ENCODE measurements at regions not wholly inside any gene's neighbourhood (a gene's known extent, or its start where the extent isn't known, plus 50 kb on each side); places are given as distances from the start of the nearest gene placed in this dataset.

DNA sequence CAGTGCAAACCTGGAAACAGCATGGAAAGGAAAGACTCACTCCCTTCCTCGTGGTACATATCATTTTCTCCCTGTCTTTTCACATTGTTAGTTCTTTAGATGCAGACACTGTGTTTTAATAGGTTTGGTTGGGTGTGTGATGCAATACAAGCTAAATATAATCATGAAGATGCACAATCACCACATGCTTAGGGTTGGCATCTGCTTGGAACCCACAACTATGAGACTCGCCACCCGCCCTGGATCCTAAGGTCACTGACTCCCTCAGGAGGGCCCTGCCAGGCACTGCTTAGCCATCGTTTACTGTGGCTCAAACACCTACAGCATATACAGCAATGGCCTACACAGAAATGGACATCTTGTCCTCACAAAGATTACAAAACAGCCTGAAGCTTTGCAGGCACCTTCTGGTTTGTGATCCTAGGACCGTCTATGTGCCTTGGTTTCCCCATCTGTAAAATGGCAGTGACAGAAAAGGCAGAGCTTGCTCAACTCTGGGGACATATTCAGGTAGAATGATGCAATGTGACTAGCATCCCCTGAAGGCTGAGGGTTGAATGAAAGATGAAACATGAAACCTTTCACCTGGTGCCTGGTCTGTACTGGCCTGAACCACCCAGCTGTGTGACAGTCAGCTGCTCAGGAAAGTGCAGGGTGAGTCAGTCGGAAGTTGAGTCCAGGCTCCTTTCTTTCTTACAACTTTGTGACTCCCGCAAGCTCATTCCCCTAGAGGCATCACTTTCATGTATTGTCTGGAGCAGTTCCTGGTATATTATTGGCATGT is 123.6 kb upstream of the PFN2 start:
- ATAC-seq, result peak; percentile 93 to 95 (median 94)
- peaks cover 0 to 2% of the 10 kb centered on the region in 2 donors for H3K36me3 ChIP-seq (ENCODE audit: insufficient read depth in 1 of 2, low read depth in 1 of 2)
- DNase-seq, result peak; percentile 67 to 91
- H3K4me1 ChIP-seq, result peaks cover 55% of the 10 kb centered on the region
- no peak overlapping the region for H3K4me3 ChIP-seq
- no peaks in the 10 kb centered on the region for H3K9me3 ChIP-seq
- H3K27ac ChIP-seq, result peak overlapping the region; percentile 90
- intact Hi-C loops (cut with DNase I), result loop anchor here (1.0 to 5.0 kb wide), 4 partner anchors 54 to 125 kb away; partner anchors contain the start of gene PFN2 (in 1 of the 2)
- WGBS, 3 donors, result 31 to 46% (median 33%) methylated on average over 7 of the region's 7 CpGs
- TF ChIP-seq, protein P1, sequence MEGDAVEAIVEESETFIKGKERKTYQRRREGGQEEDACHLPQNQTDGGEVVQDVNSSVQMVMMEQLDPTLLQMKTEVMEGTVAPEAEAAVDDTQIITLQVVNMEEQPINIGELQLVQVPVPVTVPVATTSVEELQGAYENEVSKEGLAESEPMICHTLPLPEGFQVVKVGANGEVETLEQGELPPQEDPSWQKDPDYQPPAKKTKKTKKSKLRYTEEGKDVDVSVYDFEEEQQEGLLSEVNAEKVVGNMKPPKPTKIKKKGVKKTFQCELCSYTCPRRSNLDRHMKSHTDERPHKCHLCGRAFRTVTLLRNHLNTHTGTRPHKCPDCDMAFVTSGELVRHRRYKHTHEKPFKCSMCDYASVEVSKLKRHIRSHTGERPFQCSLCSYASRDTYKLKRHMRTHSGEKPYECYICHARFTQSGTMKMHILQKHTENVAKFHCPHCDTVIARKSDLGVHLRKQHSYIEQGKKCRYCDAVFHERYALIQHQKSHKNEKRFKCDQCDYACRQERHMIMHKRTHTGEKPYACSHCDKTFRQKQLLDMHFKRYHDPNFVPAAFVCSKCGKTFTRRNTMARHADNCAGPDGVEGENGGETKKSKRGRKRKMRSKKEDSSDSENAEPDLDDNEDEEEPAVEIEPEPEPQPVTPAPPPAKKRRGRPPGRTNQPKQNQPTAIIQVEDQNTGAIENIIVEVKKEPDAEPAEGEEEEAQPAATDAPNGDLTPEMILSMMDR (IDR thresholded peaks at IDR 0.05), result no peak
- no peaks in the 10 kb centered on the region for H3K27me3 ChIP-seq (ENCODE audit: insufficient read depth in 3 of 3, low read length in 2 of 3)

DNA sequence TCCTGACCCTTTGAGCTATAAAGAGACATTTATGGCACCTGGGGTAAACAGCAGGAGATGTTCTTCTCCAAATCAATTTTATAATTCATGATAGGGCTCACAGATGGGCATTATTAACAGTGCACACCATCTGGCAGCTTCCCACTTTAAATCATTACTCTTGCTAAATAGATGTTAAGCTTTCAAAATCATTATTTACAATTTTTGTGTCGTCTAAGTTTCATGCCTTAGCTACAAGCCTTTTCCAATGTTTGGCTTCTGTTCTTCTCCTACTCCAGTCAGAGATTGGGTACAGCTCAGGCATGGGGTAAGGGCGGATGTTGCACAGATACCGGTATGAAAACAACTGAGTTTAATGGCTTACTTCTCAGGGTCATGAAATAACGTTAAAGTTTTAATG is 120.9 kb upstream of the PFN2 start:
- peak overlapping the region; percentile 90 for H3K27ac ChIP-seq
- no peak for ATAC-seq
- TF ChIP-seq, protein P1 (IDR thresholded peaks at IDR 0.05), result no peak
- H3K36me3 ChIP-seq (ENCODE audit: insufficient read depth in 1 of 2, low read depth in 1 of 2), result peaks cover 0 to 2% of the 10 kb centered on the region in 2 donors
- DNase-seq, result no peak
- H3K27me3 ChIP-seq (ENCODE audit: insufficient read depth in 3 of 3, low read length in 2 of 3), result no peaks in the 10 kb centered on the region
- no peaks in the 10 kb centered on the region for H3K9me3 ChIP-seq
- WGBS, 3 donors, result 47 to 60% (median 53%) methylated on average over 4 of the region's 4 CpGs
- peaks cover 42% of the 10 kb centered on the region for H3K4me1 ChIP-seq
- no peak overlapping the region for H3K4me3 ChIP-seq
- intact Hi-C loops (cut with DNase I), result loop anchor here (2.0 to 5.0 kb wide), 2 partner anchors 23 to 119 kb away; partner anchors contain the start of gene PFN2 (in 1 of the 2)

DNA sequence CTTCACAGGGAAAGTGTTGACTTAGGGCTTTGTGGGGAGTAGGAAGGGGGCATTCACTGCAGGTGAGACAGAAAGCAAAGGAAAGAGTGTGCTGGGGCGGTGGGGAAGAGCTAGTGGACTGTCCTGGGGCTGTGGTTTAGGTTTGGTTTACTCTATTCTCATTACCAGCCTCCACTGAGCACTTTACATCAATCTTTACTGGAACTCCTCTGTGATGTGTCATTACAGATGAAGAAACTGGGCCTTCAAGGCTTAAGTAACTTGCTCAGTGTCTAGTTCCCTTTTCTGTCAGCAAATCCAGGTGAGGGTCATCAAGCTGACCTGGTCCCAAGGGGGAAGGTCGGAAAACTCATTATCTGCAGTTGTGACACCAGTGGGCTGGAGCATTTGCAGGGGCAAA is 120.2 kb upstream of the PFN2 start:
- no peaks in the 10 kb centered on the region for H3K27me3 ChIP-seq (ENCODE audit: insufficient read depth in 3 of 3, low read length in 2 of 3)
- no peaks in the 10 kb centered on the region for H3K9me3 ChIP-seq
- no peaks in the 10 kb centered on the region for H3K36me3 ChIP-seq (ENCODE audit: insufficient read depth in 1 of 2, low read depth in 1 of 2)
- no peak overlapping the region for H3K4me3 ChIP-seq
- peaks cover 37% of the 10 kb centered on the region for H3K4me1 ChIP-seq
- TF ChIP-seq, protein P1 (IDR thresholded peaks at IDR 0.05), result no peak
- ATAC-seq (no peak), DNase-seq (no peak)
- WGBS, 3 donors, result 64 to 84% (median 79%) methylated on average over 2 of the region's 2 CpGs
- intact Hi-C loops (cut with DNase I), result loop anchor here in 1 of 2 donors (5.0 kb wide), 1 partner anchor 119 kb away; the partner anchor contains the start of gene PFN2
- peak overlapping the region; percentile 90 for H3K27ac ChIP-seq

DNA sequence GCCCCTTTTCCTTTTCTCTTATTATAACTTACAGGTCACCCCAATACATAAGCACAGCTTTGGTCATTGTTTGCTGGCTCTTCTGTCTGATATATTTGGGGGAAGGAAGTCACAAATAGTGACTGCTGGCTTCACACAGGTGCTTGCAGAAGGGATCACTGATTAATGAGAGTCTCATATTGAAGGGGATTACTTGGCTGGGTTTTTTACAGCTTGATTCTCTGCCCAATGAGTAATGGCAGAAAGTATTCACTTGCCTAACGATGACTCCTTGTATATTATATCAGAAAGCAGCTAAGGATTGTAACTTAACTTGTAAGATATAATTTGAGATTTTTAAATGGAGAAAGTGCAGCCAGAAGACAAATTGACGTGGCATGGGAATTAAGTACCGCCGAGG is 119.3 kb upstream of the PFN2 start:
- Histone ChIP-seq H3K27ac (no peak overlapping the region), H3K4me1 (peaks cover 29% of the 10 kb centered on the region), H3K27me3 (ENCODE audit: insufficient read depth in 3 of 3, low read length in 2 of 3) (no peaks in the 10 kb centered on the region), H3K9me3 (no peaks in the 10 kb centered on the region), H3K36me3 (ENCODE audit: insufficient read depth in 1 of 2, low read depth in 1 of 2) (no peaks in the 10 kb centered on the region), H3K4me3 (no peak overlapping the region)
- intact Hi-C loops (cut with DNase I), result loop anchor here in 1 of 2 donors (5.0 kb wide), 1 partner anchor 118 kb away; the partner anchor contains the start of gene PFN2
- TF ChIP-seq, protein P1 (IDR thresholded peaks at IDR 0.05), result no peak
- 53 to 62% (median 54%) methylated on average over 4 of the region's 4 CpGs for WGBS, 3 donors
- no peak for DNase-seq
- no peak for ATAC-seq

All from psoas muscle (tissue), 7 donors.